C4-2B (cell line): ENCODE measurements at regions not wholly inside any gene's neighbourhood (a gene's known extent, or its start where the extent isn't known, plus 50 kb on each side); places are given as distances from the start of the nearest gene placed in this dataset.

ENCODE experiments used
- CTCF ChIP-seq: fragments of 450-650 bp; conservative IDR thresholded peaks from 2 replicates; pipeline ENCODE4 v1.5.1; 2017; ENCODE audit warnings: mild to moderate bottlenecking
- ZFX ChIP-seq: fragments of 450-650 bp; IDR thresholded peaks from 2 replicates; pipeline ENCODE4 v1.6.1; 2017

- TF ChIP-seq CTCF, result peak; percentile 21
- no peak for TF ChIP-seq ZFX
Measured at GRCh38 chr5:114782869-114783268, 386.8 kb downstream of the TRIM36 start.
